ENCODE measurements at regions not wholly inside any gene's neighbourhood (a gene's known extent, or its start where the extent isn't known, plus 50 kb on each side); places are given as distances from the start of the nearest gene placed in this dataset.

DNA sequence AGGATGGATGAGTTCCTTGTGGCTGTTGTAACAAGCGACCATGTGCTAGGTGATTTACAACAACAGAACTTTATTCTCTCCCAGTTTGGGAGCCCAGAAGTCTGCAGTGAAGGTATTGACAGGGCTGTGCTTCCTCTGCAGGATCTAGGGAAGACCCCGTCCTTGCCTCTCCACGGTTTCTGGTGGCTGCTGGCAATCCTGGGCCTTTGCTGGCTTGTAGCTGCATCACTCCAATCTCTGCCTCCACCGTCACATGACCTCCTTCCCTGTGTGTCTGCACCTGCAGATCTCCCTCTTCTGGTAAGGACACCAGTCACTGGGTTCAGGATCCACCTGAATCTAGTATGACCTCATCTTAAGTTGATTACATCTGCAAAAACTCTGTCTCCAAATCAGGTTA, 115.6 kb downstream of the GLRX3 start:
- H3K27me3 Mint-ChIP-seq (ENCODE audit: low read depth): no peaks in the 10 kb centered on the region
- TF ChIP-seq, protein P1, sequence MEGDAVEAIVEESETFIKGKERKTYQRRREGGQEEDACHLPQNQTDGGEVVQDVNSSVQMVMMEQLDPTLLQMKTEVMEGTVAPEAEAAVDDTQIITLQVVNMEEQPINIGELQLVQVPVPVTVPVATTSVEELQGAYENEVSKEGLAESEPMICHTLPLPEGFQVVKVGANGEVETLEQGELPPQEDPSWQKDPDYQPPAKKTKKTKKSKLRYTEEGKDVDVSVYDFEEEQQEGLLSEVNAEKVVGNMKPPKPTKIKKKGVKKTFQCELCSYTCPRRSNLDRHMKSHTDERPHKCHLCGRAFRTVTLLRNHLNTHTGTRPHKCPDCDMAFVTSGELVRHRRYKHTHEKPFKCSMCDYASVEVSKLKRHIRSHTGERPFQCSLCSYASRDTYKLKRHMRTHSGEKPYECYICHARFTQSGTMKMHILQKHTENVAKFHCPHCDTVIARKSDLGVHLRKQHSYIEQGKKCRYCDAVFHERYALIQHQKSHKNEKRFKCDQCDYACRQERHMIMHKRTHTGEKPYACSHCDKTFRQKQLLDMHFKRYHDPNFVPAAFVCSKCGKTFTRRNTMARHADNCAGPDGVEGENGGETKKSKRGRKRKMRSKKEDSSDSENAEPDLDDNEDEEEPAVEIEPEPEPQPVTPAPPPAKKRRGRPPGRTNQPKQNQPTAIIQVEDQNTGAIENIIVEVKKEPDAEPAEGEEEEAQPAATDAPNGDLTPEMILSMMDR (conservative IDR thresholded peaks at IDR 0.05): no peak
- no peaks in the 10 kb centered on the region for H3K36me3 Mint-ChIP-seq (ENCODE audit: low read depth)
- no peak for DNase-seq (ENCODE audit: low read depth, low spot score)
- no peak overlapping the region for H3K4me3 Mint-ChIP-seq
- no peaks in the 10 kb centered on the region for H3K4me1 Mint-ChIP-seq
- H3K9me3 Mint-ChIP-seq: peaks cover 5% of the 10 kb centered on the region
- H3K27ac Mint-ChIP-seq (ENCODE audit: unreplicated experiment): no peak overlapping the region

DNA sequence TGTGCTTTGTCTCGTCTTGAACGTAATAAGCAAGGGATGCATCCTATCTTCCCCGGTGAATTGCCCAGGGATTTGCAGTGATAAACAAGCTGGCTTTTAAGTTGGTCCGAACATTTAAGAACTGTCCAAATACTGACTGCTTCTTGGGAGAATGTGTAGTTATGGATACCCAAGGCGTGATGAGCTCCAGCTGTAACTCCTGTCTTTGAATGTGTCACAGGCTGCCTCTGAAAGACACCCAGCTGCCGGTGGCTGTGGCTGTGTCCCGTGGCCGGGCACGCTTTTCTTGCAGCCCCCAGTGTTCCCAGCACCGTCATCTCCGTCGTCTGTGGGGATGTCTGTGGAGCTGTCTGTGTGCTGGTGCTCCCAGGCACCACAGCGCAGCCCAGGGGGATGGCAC, 118.1 kb downstream of the GLRX3 start:
- peaks cover 6% of the 10 kb centered on the region for H3K36me3 Mint-ChIP-seq (ENCODE audit: low read depth)
- no peak overlapping the region for H3K27ac Mint-ChIP-seq (ENCODE audit: unreplicated experiment)
- TF ChIP-seq, protein P1 (conservative IDR thresholded peaks at IDR 0.05): no peak

DNA sequence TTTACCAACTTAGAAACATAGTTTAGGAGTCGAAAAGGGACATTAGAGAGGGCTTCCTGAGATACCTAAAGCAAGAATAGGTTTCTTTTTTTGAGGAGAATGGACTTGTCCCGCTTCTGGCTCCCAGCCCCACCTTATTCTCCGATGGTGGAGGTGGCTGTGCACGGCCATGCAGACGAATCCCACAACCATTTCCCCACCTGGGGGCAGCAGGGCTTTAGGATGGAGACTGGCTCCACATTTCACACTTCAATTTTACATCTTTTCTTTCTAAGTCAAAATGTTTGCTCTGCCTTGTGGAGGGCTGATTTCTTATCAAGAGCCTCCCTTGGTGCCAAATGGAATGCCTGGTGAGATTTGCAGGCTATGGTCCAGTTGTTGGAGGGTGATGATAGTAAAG, 118.5 kb downstream of the GLRX3 start:
- no peaks in the 10 kb centered on the region for H3K4me1 Mint-ChIP-seq
- DNase-seq (ENCODE audit: low read depth, low spot score): no peak
- TF ChIP-seq, protein P1 (conservative IDR thresholded peaks at IDR 0.05): no peak
- no peak overlapping the region for H3K27ac Mint-ChIP-seq (ENCODE audit: unreplicated experiment)
- H3K4me3 Mint-ChIP-seq: no peak overlapping the region
- no peaks in the 10 kb centered on the region for H3K27me3 Mint-ChIP-seq (ENCODE audit: low read depth)
- H3K9me3 Mint-ChIP-seq: peaks cover 9% of the 10 kb centered on the region
- H3K36me3 Mint-ChIP-seq (ENCODE audit: low read depth): peaks cover 6% of the 10 kb centered on the region

More for the DNA sequence above, 118.1 kb downstream of the GLRX3 start:
- Mint-ChIP-seq H3K27me3 (ENCODE audit: low read depth) (no peaks in the 10 kb centered on the region), H3K4me1 (no peaks in the 10 kb centered on the region), H3K4me3 (no peak overlapping the region), H3K9me3 (peaks cover 9% of the 10 kb centered on the region)
- no peak for DNase-seq (ENCODE audit: low read depth, low spot score)

DNA sequence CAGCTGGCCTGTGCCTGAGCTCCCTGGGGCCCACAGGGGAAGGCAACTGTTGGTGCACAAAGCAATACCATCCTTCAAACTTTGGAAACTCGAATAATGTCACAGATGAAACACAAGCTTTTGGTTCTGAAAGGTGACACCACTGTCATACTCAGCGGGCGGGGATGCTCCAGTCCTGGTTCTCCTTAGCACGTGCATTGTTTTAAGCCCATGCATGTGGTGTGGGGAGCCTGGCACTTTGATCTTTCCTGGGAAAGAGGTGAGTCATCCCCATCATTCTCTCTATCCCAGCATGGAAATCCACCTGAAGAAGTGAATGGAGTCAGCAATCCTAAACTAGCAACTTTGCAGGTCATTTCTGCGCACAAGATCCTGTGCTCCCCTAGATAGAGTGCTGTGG, 119.6 kb downstream of the GLRX3 start:
- no peaks in the 10 kb centered on the region for H3K4me1 Mint-ChIP-seq
- no peak for DNase-seq (ENCODE audit: low read depth, low spot score)
- no peak overlapping the region for H3K27ac Mint-ChIP-seq (ENCODE audit: unreplicated experiment)
- no peaks in the 10 kb centered on the region for H3K27me3 Mint-ChIP-seq (ENCODE audit: low read depth)
- no peak overlapping the region for H3K4me3 Mint-ChIP-seq
- peaks cover 7% of the 10 kb centered on the region for H3K36me3 Mint-ChIP-seq (ENCODE audit: low read depth)
- H3K9me3 Mint-ChIP-seq: peaks cover 7% of the 10 kb centered on the region
- TF ChIP-seq, protein P1 (conservative IDR thresholded peaks at IDR 0.05): no peak

DNA sequence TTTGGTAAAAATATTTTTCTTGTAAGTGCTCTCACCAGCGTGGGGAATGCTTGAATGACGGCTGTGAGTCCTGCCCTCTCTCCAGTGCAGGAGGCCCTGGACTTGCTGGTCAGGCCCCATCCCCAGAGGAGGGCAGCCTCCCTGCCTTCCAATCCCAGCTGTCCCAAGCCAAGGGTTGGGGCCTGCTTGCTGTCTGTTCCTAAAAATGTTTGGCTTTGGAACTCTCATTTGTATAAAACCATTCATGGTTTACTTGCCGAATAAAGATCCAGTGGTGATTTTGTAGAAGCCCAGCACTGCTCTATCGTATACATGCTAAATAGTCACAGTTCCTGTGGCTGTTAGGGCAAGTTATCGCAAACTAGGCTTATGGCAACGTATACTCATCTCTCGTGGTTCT, 121.7 kb downstream of the GLRX3 start:
- peaks cover 10% of the 10 kb centered on the region for H3K9me3 Mint-ChIP-seq

More for the DNA sequence above, 121.7 kb downstream of the GLRX3 start:
- Mint-ChIP-seq H3K27ac (ENCODE audit: unreplicated experiment) (no peak overlapping the region), H3K27me3 (ENCODE audit: low read depth) (no peaks in the 10 kb centered on the region), H3K4me3 (no peak overlapping the region), H3K36me3 (ENCODE audit: low read depth) (peaks cover 10% of the 10 kb centered on the region), H3K4me1 (peaks cover 6% of the 10 kb centered on the region)
- no peak for DNase-seq (ENCODE audit: low read depth, low spot score)
- TF ChIP-seq, protein P1 (conservative IDR thresholded peaks at IDR 0.05): no peak

All from neural crest cell (in vitro differentiated cells).